PC-3 (cell line): ENCODE measurements at regions not wholly inside any gene's neighbourhood (a gene's known extent, or its start where the extent isn't known, plus 50 kb on each side); places are given as distances from the start of the nearest gene placed in this dataset.
A peak's percentile ranks its signal among the peaks of the same experiment; 100 is the strongest.

Experiments used
- ATAC-seq: fragments of 200-7000 bp; cut with Tn5 transposase; 2 replicates; pipeline ENCODE4 v1.9.1; 2020; ENCODE audit warnings: mild to moderate bottlenecking, moderate library complexity
- BruUV-seq: library from RNA; stranded (reverse); fragments of 400-500 nt; replicated peaks from 2 replicates; lab custom pipeline; 2021; lab: Mats Ljungman, UMichigan
- CTCF ChIA-PET: fragments of 300-600 bp; sonication (Branson Sonifier 250); formaldehyde crosslinking; loops from one replicate; lab custom pipeline; 2022; ENCODE audit warnings: antibody characterized with exemption; lab: Charles Lee
- POLR2A ChIA-PET: fragments of 300-600 bp; sonication (Branson Sonifier 250); formaldehyde crosslinking; loops from one replicate; lab custom pipeline; 2022; ENCODE audit warnings: antibody characterized with exemption; ENCODE audit not compliant: unreplicated experiment; lab: Charles Lee
- DNase-seq: peaks from one replicate; pipeline ENCODE4 v3.0.0-alpha.2; 2015
- H2AFZ ChIP-seq: fragments of 300-600 bp; sonication (generic); 2 replicates; pipeline ENCODE4 v1.6.0; 2016; ENCODE audit warnings: antibody characterized with exemption, low read length
- H3F3A ChIP-seq: fragments of 300-600 bp; sonication (generic); one replicate; pipeline ENCODE4 v1.6.0; 2017; ENCODE audit warnings: antibody characterized with exemption, low read length, control low read depth, mild to moderate bottlenecking; ENCODE audit not compliant: unreplicated experiment
- H3K27ac ChIP-seq: fragments of 300-600 bp; sonication (generic); 2 replicates; pipeline ENCODE4 v1.5.1; 2016; ENCODE audit warnings: mild to moderate bottlenecking, low read length
- H3K27me3 ChIP-seq: fragments of 300-600 bp; sonication (generic); 2 replicates; pipeline ENCODE4 v1.6.1; 2016; ENCODE audit warnings: low read length, mixed read lengths
- H3K36me3 ChIP-seq: fragments of 300-600 bp; sonication (generic); 2 replicates; pipeline ENCODE4 v1.6.1; 2016; ENCODE audit warnings: low read depth, mixed run types, low read length, mixed read lengths
- H3K4me1 ChIP-seq: fragments of 300-600 bp; sonication (generic); 2 replicates; pipeline ENCODE4 v1.5.1; 2016; ENCODE audit warnings: low read length; ENCODE audit not compliant: insufficient read depth
- H3K4me2 ChIP-seq: fragments of 300-600 bp; sonication (generic); 2 replicates; pipeline ENCODE4 v1.6.0; 2016; ENCODE audit warnings: low read length
- H3K4me3 ChIP-seq: fragments of 300-600 bp; sonication (generic); 2 replicates; pipeline ENCODE4 v1.5.1; 2016; ENCODE audit warnings: mild to moderate bottlenecking, low read length, mixed read lengths
- H3K79me2 ChIP-seq: fragments of 300-600 bp; sonication (generic); 2 replicates; pipeline ENCODE4 v1.6.1; 2017; ENCODE audit warnings: low read length, mixed read lengths
- H3K9ac ChIP-seq: fragments of 300-600 bp; sonication (generic); 2 replicates; pipeline ENCODE4 v1.6.0; 2016; ENCODE audit warnings: mild to moderate bottlenecking, low read length
- H3K9me2 ChIP-seq: fragments of 300-600 bp; sonication (generic); replicated peaks from 2 replicates; pipeline ENCODE4 v1.6.1; 2016; ENCODE audit warnings: mixed run types, low read length, mixed read lengths
- H3K9me3 ChIP-seq: fragments of 300-600 bp; sonication (generic); 2 replicates; pipeline ENCODE4 v1.6.1; 2016; ENCODE audit warnings: low read length, mixed read lengths
- H4K20me1 ChIP-seq: fragments of 300-600 bp; sonication (generic); 2 replicates; pipeline ENCODE4 v1.6.1; 2016; ENCODE audit warnings: low read length, mixed read lengths
- CTCF ChIP-seq: fragments of 300-600 bp; sonication (generic); conservative IDR thresholded peaks from 2 replicates; pipeline ENCODE4 v1.5.1; 2017; ENCODE audit warnings: antibody characterized with exemption, low read depth, mild to moderate bottlenecking, low read length
- EZH2 ChIP-seq: fragments of 300-600 bp; sonication (generic); IDR thresholded peaks from one replicate; pipeline ENCODE4 v1.6.1; 2017; ENCODE audit warnings: antibody characterized with exemption, mild to moderate bottlenecking, low read length; ENCODE audit not compliant: unreplicated experiment
- EZH2phosphoT487 ChIP-seq: fragments of 300-600 bp; sonication (generic); IDR thresholded peaks from 2 replicates; pipeline ENCODE4 v1.6.1; 2018; ENCODE audit warnings: mild to moderate bottlenecking, antibody characterized with exemption, low read length, borderline replicate concordance
- intact Hi-C: fragments of 100-400 bp; cut with micrococcal nuclease; formaldehyde crosslinking; loops from 2 replicates; pipeline ENCODE4 v1.9.0; 2023

- ChIA-PET CTCF (no interaction called here), POLR2A (no interaction called here)
- Histone ChIP-seq H3K27ac (no peak overlapping the region), H3F3A (no peaks in the 10 kb centered on the region), H3K79me2 (no peaks in the 10 kb centered on the region), H3K4me2 (no peak overlapping the region), H3K9me2 (no peaks in the 10 kb centered on the region), H4K20me1 (no peaks in the 10 kb centered on the region), H3K27me3 (no peaks in the 10 kb centered on the region), H3K9me3 (no peaks in the 10 kb centered on the region), H2AFZ (no peak overlapping the region), H3K9ac (no peak overlapping the region), H3K36me3 (no peaks in the 10 kb centered on the region), H3K4me1 (0 out of 2 replicates have a peak, but pooled peaks cover 4% of the 10 kb centered on the region), H3K4me3 (no peak overlapping the region)
- ATAC-seq: no peak
- TF ChIP-seq EZH2 (no peak), CTCF (no peak)
- BruUV-seq: no TSS peak
- intact Hi-C loops: no loop called here
- no peak for DNase-seq
Measured at GRCh38 chrX:46382595-46382994, 162.6 kb downstream of the ZNF674 start.

- Histone ChIP-seq H3F3A (no peaks in the 10 kb centered on the region), H3K4me3 (no peak overlapping the region), H3K27ac (no peak overlapping the region), H3K9ac (no peak overlapping the region), H3K9me2 (no peaks in the 10 kb centered on the region), H3K36me3 (no peaks in the 10 kb centered on the region), H3K9me3 (no peaks in the 10 kb centered on the region), H3K4me2 (no peak overlapping the region), H3K4me1 (0 out of 2 replicates have a peak, but pooled peaks cover 4% of the 10 kb centered on the region), H3K79me2 (no peaks in the 10 kb centered on the region), H4K20me1 (no peaks in the 10 kb centered on the region), H3K27me3 (no peaks in the 10 kb centered on the region), H2AFZ (no peak overlapping the region)
- intact Hi-C loops: loop anchor here (1.0 kb wide), 1 partner anchor 28 kb away; no protein-coding TSS in a partner anchor
- DNase-seq (peak; percentile 46), ATAC-seq (peak; percentile 81)
- TF ChIP-seq CTCF (peak; percentile 64), EZH2 (no peak)
- BruUV-seq: no TSS peak
- ChIA-PET CTCF (interaction anchor here (1.4 kb wide), 1 partner anchor 27 kb away, joined by 6 read pairs; no protein-coding TSS in a partner anchor), POLR2A (no interaction called here)
Measured at GRCh38 chrX:46381630-46382029, 163.6 kb downstream of the ZNF674 start.

GRCh38 chrX:46380148-46380752 is 165.0 kb downstream of the ZNF674 start:
- DNase-seq (peak; percentile 22), ATAC-seq (no peak)
- no peaks in the 10 kb centered on the region for H3K27me3 ChIP-seq
- CTCF ChIA-PET: no interaction called here
- no peak overlapping the region for H3K27ac ChIP-seq
- peaks cover 16% of the 10 kb centered on the region for H3K4me1 ChIP-seq
- peak overlapping the region; percentile 28 for H2AFZ ChIP-seq
- no peaks in the 10 kb centered on the region for H3K9me2 ChIP-seq
- intact Hi-C loops: no loop called here
- H3K79me2 ChIP-seq: no peaks in the 10 kb centered on the region
- no peak overlapping the region for H3K9ac ChIP-seq
- peaks cover 3% of the 10 kb centered on the region for H3F3A ChIP-seq
- no peaks in the 10 kb centered on the region for H4K20me1 ChIP-seq
- H3K4me3 ChIP-seq: no peak overlapping the region
- POLR2A ChIA-PET: interaction anchor here (0.7 to 0.8 kb wide), 2 partner anchors 28 to 589 kb away, joined by 3 to 5 read pairs; no protein-coding TSS in a partner anchor
- no peak overlapping the region; the same call in 1 of the 2 replicates for H3K4me2 ChIP-seq
- H3K36me3 ChIP-seq: no peaks in the 10 kb centered on the region
- TF ChIP-seq EZH2phosphoT487 (no peak), EZH2 (no peak), CTCF (no peak)
- no peaks in the 10 kb centered on the region for H3K9me3 ChIP-seq
- no TSS peak for BruUV-seq
